Epithelial cell of esophagus (primary cell): ENCODE measurements at regions not wholly inside any gene's neighbourhood (a gene's known extent, or its start where the extent isn't known, plus 50 kb on each side); places are given as distances from the start of the nearest gene placed in this dataset.

Source experiments
- DNase-seq: peaks from one replicate; pipeline ENCODE4 v3.0.0; 2010; ENCODE audit warnings: low read depth
- H3K4me3 ChIP-seq: 2 replicates; pipeline ENCODE4 v1.5.1; 2011; ENCODE audit warnings: mild to moderate bottlenecking, low read length, control low read depth
- CTCF ChIP-seq: IDR thresholded peaks from 2 replicates; pipeline ENCODE4 v1.5.1; 2011; ENCODE audit warnings: low read depth, mild to moderate bottlenecking, low read length, control low read depth, inconsistent platforms; ENCODE audit not compliant: insufficient read depth; ENCODE audit errors: missing control alignments

- TF ChIP-seq CTCF: no peak
- H3K4me3 ChIP-seq: no peak overlapping the region
- no peak for DNase-seq
Observed at GRCh38 chr3:72535772-72536171, 312.5 kb downstream of the SHQ1 start.

- H3K4me3 ChIP-seq: no peak overlapping the region
- TF ChIP-seq CTCF: no peak
- DNase-seq: no peak
Observed at GRCh38 chr3:72533591-72534473, 314.4 kb downstream of the SHQ1 start.

- no peak for DNase-seq
- no peak for TF ChIP-seq CTCF
- no peak overlapping the region for H3K4me3 ChIP-seq
Observed at GRCh38 chr3:72530426-72530825, 317.8 kb downstream of the SHQ1 start.

- no peak for TF ChIP-seq CTCF
- no peak overlapping the region for H3K4me3 ChIP-seq
- no peak for DNase-seq
Observed at GRCh38 chr3:72529081-72529480, 319.2 kb downstream of the SHQ1 start.

GRCh38 chr3:72523429-72524151, 324.7 kb downstream of the SHQ1 start:
- TF ChIP-seq CTCF: no peak
- no peak for DNase-seq
- no peak overlapping the region for H3K4me3 ChIP-seq

GRCh38 chr3:72520690-72521308, 327.4 kb downstream of the SHQ1 start:
- peak; percentile 90 for DNase-seq
- TF ChIP-seq CTCF: no peak

More at GRCh38 chr3:72520690-72521308, 327.4 kb downstream of the SHQ1 start:
- no peak overlapping the region for H3K4me3 ChIP-seq
